Testis (tissue), 2 donors: ENCODE measurements at regions not wholly inside any gene's neighbourhood (a gene's known extent, or its start where the extent isn't known, plus 50 kb on each side); places are given as distances from the start of the nearest gene placed in this dataset.
"Not testable (repeated sequence)": the region's sequence is repeated elsewhere in the genome, so short reads cannot be mapped to it uniquely, and the experiment has no call there.

Experiments
- DNase-seq: peaks from one replicate; pipeline ENCODE4 v3.0.0-alpha.2; 2019
- H3K27ac ChIP-seq, 2 donors: fragments of 200-600 bp; sonication (generic); one replicate each; pipeline ENCODE4 v1.5.1; 2019
- H3K27me3 ChIP-seq: fragments of 200-600 bp; sonication (generic); one replicate; pipeline ENCODE4 v1.5.1; 2019
- H3K36me3 ChIP-seq: fragments of 200-600 bp; sonication (generic); one replicate; pipeline ENCODE4 v1.5.1; 2017; ENCODE audit warnings: low read depth; ENCODE audit errors: missing control alignments
- H3K4me1 ChIP-seq: fragments of 200-600 bp; sonication (generic); one replicate; pipeline ENCODE4 v1.5.1; 2019
- H3K4me3 ChIP-seq, 2 donors: fragments of 200-600 bp; sonication (generic); one replicate each; pipeline ENCODE4 v1.5.1; 2017 to 2019
- H3K9me3 ChIP-seq: fragments of 200-600 bp; sonication (generic); one replicate; pipeline ENCODE4 v1.5.1; 2017
- POLR2A ChIP-seq: fragments of 450-650 bp; IDR thresholded peaks from one replicate; pipeline ENCODE4 v1.6.1; 2017; ENCODE audit warnings: antibody characterized with exemption, mild to moderate bottlenecking, moderate library complexity
- WGBS, 2 donors: methylation state at CpG; one replicate each; pipeline ENCODE4 v1.1.5; 2018; 5-methylcytosine and 5-hydroxymethylcytosine counted together
- intact Hi-C: fragments of 100-400 bp; cut with DNase I; formaldehyde crosslinking; loops from one replicate; pipeline ENCODE4 v1.15.1; 2023; ENCODE audit warnings: low total_unique reads
- TF ChIP-seq, protein P1 (sequence below), 3 experiments: fragments of 450-650 bp in 2 of 3; fragments of 200-600 bp in 1 of 3; sonication (generic) in 1 of 3; IDR thresholded peaks; one replicate each; pipeline ENCODE4 v1.5.1; 2016 to 2019; ENCODE audit warnings: antibody characterized with exemption in 3 of 3, mild to moderate bottlenecking in 2 of 3, moderate library complexity in 1 of 3

DNA sequence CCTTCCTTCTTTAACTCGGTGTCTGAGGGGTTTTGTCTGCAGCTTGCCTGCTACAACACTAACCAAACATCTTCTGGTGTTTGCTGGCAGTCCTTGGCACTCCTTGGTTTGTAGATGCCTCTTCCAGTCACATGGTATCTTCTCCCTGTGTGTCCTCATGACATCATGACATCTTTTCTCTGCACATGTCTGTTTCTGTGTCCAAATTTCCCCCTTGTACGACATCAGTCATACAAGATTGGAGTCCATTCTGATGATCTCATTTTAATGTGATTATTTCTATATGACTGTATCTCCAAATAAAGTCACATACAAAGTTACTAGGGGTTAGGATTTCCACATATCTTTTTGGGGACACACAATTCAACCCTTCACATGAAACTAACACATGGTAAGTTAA is 152.3 kb upstream of the LRRN1 start:
- Histone ChIP-seq H3K36me3 (no peaks in the 10 kb centered on the region), H3K4me3 (no peak overlapping the region), H3K27ac (no peak overlapping the region), H3K4me1 (no peaks in the 10 kb centered on the region), H3K27me3 (no peaks in the 10 kb centered on the region), H3K9me3 (no peaks in the 10 kb centered on the region)
- TF ChIP-seq POLR2A, result no peak
- TF ChIP-seq, protein P1, sequence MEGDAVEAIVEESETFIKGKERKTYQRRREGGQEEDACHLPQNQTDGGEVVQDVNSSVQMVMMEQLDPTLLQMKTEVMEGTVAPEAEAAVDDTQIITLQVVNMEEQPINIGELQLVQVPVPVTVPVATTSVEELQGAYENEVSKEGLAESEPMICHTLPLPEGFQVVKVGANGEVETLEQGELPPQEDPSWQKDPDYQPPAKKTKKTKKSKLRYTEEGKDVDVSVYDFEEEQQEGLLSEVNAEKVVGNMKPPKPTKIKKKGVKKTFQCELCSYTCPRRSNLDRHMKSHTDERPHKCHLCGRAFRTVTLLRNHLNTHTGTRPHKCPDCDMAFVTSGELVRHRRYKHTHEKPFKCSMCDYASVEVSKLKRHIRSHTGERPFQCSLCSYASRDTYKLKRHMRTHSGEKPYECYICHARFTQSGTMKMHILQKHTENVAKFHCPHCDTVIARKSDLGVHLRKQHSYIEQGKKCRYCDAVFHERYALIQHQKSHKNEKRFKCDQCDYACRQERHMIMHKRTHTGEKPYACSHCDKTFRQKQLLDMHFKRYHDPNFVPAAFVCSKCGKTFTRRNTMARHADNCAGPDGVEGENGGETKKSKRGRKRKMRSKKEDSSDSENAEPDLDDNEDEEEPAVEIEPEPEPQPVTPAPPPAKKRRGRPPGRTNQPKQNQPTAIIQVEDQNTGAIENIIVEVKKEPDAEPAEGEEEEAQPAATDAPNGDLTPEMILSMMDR (IDR thresholded peaks at IDR 0.05), result no peak
- no peak for DNase-seq
- 80 to 86% methylated on average over 2 of the region's 2 CpGs for WGBS, 2 donors
- intact Hi-C loops, result no loop called here

DNA sequence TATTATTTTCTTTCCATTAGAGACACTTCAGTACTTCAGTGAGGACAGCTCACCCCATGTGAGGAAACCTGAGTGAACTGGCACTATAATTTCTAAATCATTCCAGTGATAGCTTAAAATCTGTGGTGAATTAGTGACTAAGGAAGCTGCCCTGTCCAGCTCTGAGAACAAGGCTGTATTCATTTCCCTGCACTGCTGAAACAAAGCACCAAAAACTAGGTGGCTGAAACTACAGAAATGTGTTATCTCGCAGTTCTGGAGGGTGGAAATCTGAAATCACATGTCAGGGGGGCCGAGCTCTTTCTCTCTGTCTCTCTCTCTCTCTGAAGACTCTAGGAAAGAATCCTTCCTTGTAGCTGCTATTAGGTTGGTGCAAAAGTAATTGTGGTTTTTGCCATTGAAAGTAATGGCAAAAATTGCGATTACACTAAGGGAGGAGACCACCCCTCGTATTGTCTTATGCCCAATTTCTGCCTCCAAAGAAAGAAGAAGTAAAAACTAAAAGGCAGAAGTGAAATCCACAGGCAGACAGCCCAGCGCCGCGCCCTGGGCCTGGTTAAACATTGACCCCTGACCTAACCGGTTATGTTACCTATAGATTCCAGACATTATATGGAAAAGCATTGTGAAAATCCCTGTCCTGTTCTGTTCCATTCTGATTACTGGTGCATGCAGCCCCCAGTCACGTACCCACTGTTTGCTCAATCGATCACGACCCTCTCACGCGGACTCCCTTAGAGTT is 153.0 kb upstream of the LRRN1 start:
- H3K27me3 ChIP-seq, H3K4me3 ChIP-seq, H3K27ac ChIP-seq, H3K4me1 ChIP-seq, intact Hi-C loops, DNase-seq, H3K36me3 ChIP-seq, H3K9me3 ChIP-seq: not testable (repeated sequence)
- WGBS, 2 donors, result 80 to 83% methylated on average over 13 of the region's 13 CpGs

DNA sequence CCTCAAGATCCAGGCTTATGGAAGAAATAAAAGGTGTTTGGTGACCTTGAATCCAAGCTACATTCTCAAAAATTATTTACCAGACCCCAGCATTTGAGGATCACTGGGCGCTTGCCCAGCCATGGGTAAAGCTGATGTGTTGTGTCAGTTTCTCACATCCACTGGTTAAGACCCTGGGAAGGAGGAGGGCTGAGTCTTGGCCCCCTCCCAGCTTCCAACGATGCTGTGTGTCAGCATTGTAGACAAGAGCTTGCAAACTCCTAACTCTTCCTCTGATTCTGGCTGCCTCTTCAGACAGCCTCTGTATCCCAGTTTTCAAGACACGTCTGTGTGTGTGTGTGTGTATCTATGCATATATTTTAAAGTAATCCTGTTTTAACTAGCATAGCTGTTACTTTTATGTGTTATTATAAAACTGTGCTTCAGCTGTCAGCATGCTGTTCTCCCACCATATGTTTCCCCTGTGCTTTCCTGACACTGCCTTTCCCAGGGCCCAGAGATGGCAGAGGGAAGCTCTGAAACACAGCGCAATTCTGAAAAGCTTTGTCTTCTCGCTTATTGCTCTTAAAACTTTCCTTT is 157.3 kb upstream of the LRRN1 start:
- no peak overlapping the region for H3K27ac ChIP-seq
- no peak for DNase-seq

DNA sequence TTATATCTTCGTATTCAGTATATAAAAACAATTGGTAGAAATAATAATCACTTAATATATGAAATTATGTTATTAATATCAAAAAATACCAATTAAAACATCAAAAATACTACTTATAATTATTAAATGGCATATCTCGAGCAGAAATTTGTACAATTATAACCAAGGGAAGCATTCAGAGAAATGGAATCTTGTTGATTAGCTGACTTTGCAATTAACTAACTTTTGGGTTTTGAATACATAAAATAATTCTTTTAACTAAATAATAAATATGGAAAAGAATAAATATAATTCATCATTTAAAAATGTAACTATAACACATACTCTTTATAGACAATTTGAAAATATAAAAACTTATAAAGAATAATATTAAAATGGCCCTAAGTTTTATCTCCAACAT is 160.2 kb upstream of the LRRN1 start:
- 91 to 94% methylated on average over 2 of the region's 2 CpGs for WGBS, 2 donors
- intact Hi-C loops, result no loop called here
- no peak for DNase-seq
- Histone ChIP-seq H3K27me3 (no peaks in the 10 kb centered on the region), H3K36me3 (no peaks in the 10 kb centered on the region), H3K9me3 (no peaks in the 10 kb centered on the region), H3K4me3 (no peak overlapping the region), H3K4me1 (peaks cover 7% of the 10 kb centered on the region), H3K27ac (no peak overlapping the region)
- TF ChIP-seq POLR2A, result no peak
- TF ChIP-seq, protein P1 (IDR thresholded peaks at IDR 0.05), result no peak

More for the DNA sequence above, 157.3 kb upstream of the LRRN1 start:
- H3K4me3 ChIP-seq, result no peak overlapping the region
- peaks cover 4% of the 10 kb centered on the region for H3K4me1 ChIP-seq
- 74 to 76% methylated on average over 5 of the region's 5 CpGs for WGBS, 2 donors
- intact Hi-C loops, result no loop called here
- no peaks in the 10 kb centered on the region for H3K9me3 ChIP-seq
- H3K36me3 ChIP-seq, result no peaks in the 10 kb centered on the region
- TF ChIP-seq POLR2A, result no peak
- TF ChIP-seq, protein P1 (IDR thresholded peaks at IDR 0.05), result no peak
- no peaks in the 10 kb centered on the region for H3K27me3 ChIP-seq

DNA sequence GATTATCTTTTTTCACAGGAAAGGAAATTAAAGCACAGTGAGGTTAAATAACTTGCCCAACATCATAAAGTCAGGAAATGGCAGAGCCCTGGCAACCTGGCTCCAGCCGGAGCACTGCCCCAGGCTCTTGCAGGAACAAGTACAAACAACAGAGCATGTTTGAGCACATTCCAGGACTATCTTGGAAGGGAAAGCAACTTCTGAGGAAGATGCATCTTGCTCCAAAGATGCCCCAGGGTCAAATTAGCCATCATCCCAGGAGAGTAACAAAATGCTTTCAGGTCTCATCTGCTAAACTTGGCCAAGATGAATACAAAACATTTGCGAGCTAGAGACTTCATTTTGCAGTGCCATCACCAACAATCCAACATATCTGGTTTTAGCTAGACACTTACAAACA is 162.4 kb upstream of the LRRN1 start:
- WGBS, 2 donors, result 28 to 42% methylated on average over 2 of the region's 2 CpGs
- TF ChIP-seq POLR2A, result no peak
- TF ChIP-seq, protein P1 (IDR thresholded peaks at IDR 0.05), result no peak
- intact Hi-C loops, result no loop called here

More for the DNA sequence above, 162.4 kb upstream of the LRRN1 start:
- Histone ChIP-seq H3K9me3 (no peaks in the 10 kb centered on the region), H3K4me3 (no peak overlapping the region), H3K27me3 (no peaks in the 10 kb centered on the region), H3K36me3 (no peaks in the 10 kb centered on the region), H3K27ac (no peak overlapping the region), H3K4me1 (peaks cover 7% of the 10 kb centered on the region)
- DNase-seq, result no peak
